Kidney epithelial cell (primary cell): ENCODE measurements at regions not wholly inside any gene's neighbourhood (a gene's known extent, or its start where the extent isn't known, plus 50 kb on each side); places are given as distances from the start of the nearest gene placed in this dataset.

Source experiments
- DNase-seq: peaks from one replicate; pipeline ENCODE4 v3.0.0-alpha.2; 2010; ENCODE audit warnings: low read depth
- H3K27me3 ChIP-seq: 2 replicates; pipeline ENCODE4 v1.6.0; 2011; ENCODE audit warnings: low read length; ENCODE audit not compliant: control insufficient read depth, insufficient read depth
- H3K36me3 ChIP-seq: 2 replicates; pipeline ENCODE4 v1.5.1; 2011; ENCODE audit warnings: low read length; ENCODE audit not compliant: control insufficient read depth, insufficient read depth
- H3K4me3 ChIP-seq: 2 replicates; pipeline ENCODE4 v1.5.1; 2011; ENCODE audit warnings: low read depth, mild to moderate bottlenecking, control low read depth, low read length
- TF ChIP-seq, protein P1 (sequence below): IDR thresholded peaks from 2 replicates; pipeline ENCODE4 v1.5.1; 2011; ENCODE audit warnings: mild to moderate bottlenecking, moderate library complexity, low read length, control low read depth, inconsistent platforms; ENCODE audit not compliant: insufficient read depth, poor library complexity, severe bottlenecking

GRCh38 chr2:55782528-55783173 is 89.0 kb upstream of the PNPT1 start:
- no peak for DNase-seq
- TF ChIP-seq, protein P1, sequence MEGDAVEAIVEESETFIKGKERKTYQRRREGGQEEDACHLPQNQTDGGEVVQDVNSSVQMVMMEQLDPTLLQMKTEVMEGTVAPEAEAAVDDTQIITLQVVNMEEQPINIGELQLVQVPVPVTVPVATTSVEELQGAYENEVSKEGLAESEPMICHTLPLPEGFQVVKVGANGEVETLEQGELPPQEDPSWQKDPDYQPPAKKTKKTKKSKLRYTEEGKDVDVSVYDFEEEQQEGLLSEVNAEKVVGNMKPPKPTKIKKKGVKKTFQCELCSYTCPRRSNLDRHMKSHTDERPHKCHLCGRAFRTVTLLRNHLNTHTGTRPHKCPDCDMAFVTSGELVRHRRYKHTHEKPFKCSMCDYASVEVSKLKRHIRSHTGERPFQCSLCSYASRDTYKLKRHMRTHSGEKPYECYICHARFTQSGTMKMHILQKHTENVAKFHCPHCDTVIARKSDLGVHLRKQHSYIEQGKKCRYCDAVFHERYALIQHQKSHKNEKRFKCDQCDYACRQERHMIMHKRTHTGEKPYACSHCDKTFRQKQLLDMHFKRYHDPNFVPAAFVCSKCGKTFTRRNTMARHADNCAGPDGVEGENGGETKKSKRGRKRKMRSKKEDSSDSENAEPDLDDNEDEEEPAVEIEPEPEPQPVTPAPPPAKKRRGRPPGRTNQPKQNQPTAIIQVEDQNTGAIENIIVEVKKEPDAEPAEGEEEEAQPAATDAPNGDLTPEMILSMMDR = no peak
- H3K36me3 ChIP-seq = no peaks in the 10 kb centered on the region
- no peaks in the 10 kb centered on the region for H3K27me3 ChIP-seq
- H3K4me3 ChIP-seq = no peak overlapping the region

GRCh38 chr2:55781542-55781941 is 87.9 kb upstream of the PNPT1 start:
- no peaks in the 10 kb centered on the region for H3K36me3 ChIP-seq
- DNase-seq = no peak
- no peak overlapping the region for H3K4me3 ChIP-seq
- TF ChIP-seq, protein P1 = no peak
- no peaks in the 10 kb centered on the region for H3K27me3 ChIP-seq

DNA sequence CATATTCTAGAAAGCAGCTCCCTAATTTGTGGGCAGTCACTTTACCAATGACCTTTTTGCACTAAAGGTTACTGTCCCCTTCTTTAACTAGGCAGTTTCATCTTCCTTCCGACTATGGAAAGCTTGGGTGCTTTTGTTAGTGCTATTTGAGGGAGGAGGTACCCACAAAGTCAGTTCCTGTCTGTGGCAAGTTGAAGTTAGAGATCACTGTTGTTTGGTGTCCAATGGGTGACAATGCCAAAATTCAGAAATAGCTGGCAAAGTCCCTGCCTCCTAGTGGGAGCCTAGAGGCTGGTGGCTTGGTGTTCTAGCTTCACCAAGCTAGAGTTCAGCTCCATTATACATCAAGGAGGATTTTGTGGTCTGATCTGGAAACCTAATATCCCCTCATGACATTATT is 87.1 kb upstream of the PNPT1 start:
- DNase-seq = no peak
- no peak overlapping the region for H3K4me3 ChIP-seq
- TF ChIP-seq, protein P1 = no peak

DNA sequence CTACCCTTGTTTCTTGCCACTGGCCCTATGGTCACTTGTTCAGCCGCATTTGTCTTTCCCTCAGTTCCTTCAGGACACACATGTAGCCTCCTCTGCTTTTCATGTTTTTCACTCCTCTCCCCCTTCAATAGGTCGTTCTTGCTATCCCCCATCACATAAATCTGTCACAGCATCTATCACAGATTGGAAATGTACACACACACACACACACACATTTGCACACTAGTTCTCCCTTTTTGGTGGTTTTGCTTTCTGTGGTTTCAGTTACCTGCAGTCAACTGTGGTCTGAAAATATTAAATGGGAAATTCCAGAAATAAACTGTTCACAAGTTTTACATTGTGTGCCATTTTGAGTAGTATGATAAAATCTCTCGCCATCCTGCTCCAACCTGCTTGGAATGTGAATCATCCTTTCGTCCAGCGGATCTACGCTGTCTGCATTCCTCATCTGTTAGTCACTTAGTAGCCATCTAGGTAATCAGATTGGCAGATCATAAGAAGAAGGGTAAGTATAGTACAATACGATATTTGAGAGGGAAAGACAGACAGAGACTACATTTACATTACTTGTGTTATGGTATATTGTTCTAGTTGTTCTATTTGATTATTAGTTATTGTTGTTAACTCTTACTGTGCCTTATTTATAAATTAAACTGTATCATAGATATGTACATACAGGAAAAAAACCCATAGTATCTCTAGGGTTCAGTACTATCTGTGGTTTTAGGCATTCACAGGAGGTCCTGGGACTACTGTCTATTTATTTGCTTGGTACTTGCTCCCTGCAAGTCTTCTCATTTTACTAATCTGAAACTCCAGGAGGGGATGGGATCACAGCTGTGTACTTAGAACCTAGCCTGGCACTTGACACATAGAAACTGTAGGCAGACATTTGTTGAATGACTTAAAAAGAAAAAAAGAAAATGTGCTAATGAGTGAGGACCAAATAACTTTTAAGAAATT is 86.1 kb upstream of the PNPT1 start:
- no peak overlapping the region for H3K4me3 ChIP-seq
- DNase-seq = peak; percentile 89
- TF ChIP-seq, protein P1 = no peak

More for the DNA sequence above, 87.1 kb upstream of the PNPT1 start:
- H3K36me3 ChIP-seq = no peaks in the 10 kb centered on the region
- H3K27me3 ChIP-seq = no peaks in the 10 kb centered on the region

GRCh38 chr2:55776966-55777365 is 83.3 kb upstream of the PNPT1 start:
- Histone ChIP-seq H3K36me3 (no peaks in the 10 kb centered on the region), H3K4me3 (no peak overlapping the region), H3K27me3 (no peaks in the 10 kb centered on the region)
- TF ChIP-seq, protein P1 = no peak
- no peak for DNase-seq

More for the DNA sequence above, 86.1 kb upstream of the PNPT1 start:
- no peaks in the 10 kb centered on the region for H3K36me3 ChIP-seq
- H3K27me3 ChIP-seq = no peaks in the 10 kb centered on the region
